PFSK-1 (cell line): ENCODE measurements at regions not wholly inside any gene's neighbourhood (a gene's known extent, or its start where the extent isn't known, plus 50 kb on each side); places are given as distances from the start of the nearest gene placed in this dataset.

Experiments
- FOXP2 ChIP-seq: optimal IDR thresholded peaks from 2 replicates; pipeline ENCODE3; 2011; ENCODE audit warnings: borderline replicate concordance, control low read depth, inconsistent platforms; ENCODE audit not compliant: insufficient read depth; ENCODE audit errors: extremely low read length, extremely low read depth
- POLR2AphosphoS5 ChIP-seq: IDR thresholded peaks from 2 replicates; pipeline ENCODE4 v1.6.1; 2012; ENCODE audit warnings: low read depth, mild to moderate bottlenecking, control low read depth, low read length, moderate library complexity
- SIN3A ChIP-seq: IDR thresholded peaks from 2 replicates; pipeline ENCODE4 v1.6.1; 2012; ENCODE audit warnings: mild to moderate bottlenecking, low read length, moderate library complexity, borderline replicate concordance; ENCODE audit not compliant: insufficient read depth
- TAF1 ChIP-seq: IDR thresholded peaks from 2 replicates; pipeline ENCODE4 v1.6.1; 2012; ENCODE audit warnings: low read length, control low read depth, borderline replicate concordance; ENCODE audit not compliant: insufficient read depth
- TF ChIP-seq, protein P1 (sequence below), 2 experiments: IDR thresholded peaks; 2 replicates each; pipeline versions ENCODE4 v1.6.1 to v1.8.0; 2011 to 2012; ENCODE audit warnings: low read depth in 2 of 2, low read length in 2 of 2, control low read depth in 1 of 2, inconsistent platforms in 1 of 2, mild to moderate bottlenecking in 1 of 2, moderate library complexity in 1 of 2; ENCODE audit not compliant: insufficient read depth in 1 of 2

- TF ChIP-seq, protein P1, sequence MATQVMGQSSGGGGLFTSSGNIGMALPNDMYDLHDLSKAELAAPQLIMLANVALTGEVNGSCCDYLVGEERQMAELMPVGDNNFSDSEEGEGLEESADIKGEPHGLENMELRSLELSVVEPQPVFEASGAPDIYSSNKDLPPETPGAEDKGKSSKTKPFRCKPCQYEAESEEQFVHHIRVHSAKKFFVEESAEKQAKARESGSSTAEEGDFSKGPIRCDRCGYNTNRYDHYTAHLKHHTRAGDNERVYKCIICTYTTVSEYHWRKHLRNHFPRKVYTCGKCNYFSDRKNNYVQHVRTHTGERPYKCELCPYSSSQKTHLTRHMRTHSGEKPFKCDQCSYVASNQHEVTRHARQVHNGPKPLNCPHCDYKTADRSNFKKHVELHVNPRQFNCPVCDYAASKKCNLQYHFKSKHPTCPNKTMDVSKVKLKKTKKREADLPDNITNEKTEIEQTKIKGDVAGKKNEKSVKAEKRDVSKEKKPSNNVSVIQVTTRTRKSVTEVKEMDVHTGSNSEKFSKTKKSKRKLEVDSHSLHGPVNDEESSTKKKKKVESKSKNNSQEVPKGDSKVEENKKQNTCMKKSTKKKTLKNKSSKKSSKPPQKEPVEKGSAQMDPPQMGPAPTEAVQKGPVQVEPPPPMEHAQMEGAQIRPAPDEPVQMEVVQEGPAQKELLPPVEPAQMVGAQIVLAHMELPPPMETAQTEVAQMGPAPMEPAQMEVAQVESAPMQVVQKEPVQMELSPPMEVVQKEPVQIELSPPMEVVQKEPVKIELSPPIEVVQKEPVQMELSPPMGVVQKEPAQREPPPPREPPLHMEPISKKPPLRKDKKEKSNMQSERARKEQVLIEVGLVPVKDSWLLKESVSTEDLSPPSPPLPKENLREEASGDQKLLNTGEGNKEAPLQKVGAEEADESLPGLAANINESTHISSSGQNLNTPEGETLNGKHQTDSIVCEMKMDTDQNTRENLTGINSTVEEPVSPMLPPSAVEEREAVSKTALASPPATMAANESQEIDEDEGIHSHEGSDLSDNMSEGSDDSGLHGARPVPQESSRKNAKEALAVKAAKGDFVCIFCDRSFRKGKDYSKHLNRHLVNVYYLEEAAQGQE (IDR thresholded peaks at IDR 0.05; ENCODE audit: insufficient read depth in 1 of 2, low read depth in 2 of 2, low read length in 2 of 2): no peak
- TF ChIP-seq FOXP2 (no peak), SIN3A (no peak), POLR2AphosphoS5 (no peak), TAF1 (no peak)
Observed at GRCh38 chr13:30370916-30371521, 51.3 kb upstream of the UBE2L5 start.

GRCh38 chr13:30371649-30372265 lies 50.5 kb upstream of the UBE2L5 start:
- TF ChIP-seq TAF1 (no peak), POLR2AphosphoS5 (no peak), FOXP2 (no peak), SIN3A (no peak)
- TF ChIP-seq, protein P1 (IDR thresholded peaks at IDR 0.05; ENCODE audit: insufficient read depth in 1 of 2, low read depth in 2 of 2, low read length in 2 of 2): no peak
